HuH-7 (cell line): ENCODE measurements at regions not wholly inside any gene's neighbourhood (a gene's known extent, or its start where the extent isn't known, plus 50 kb on each side); places are given as distances from the start of the nearest gene placed in this dataset.
"Not testable (repeated sequence)": the region's sequence is repeated elsewhere in the genome, so short reads cannot be mapped to it uniquely, and the experiment has no call there.

ENCODE experiments used
- DNase-seq: peaks from one replicate; pipeline ENCODE4 v3.0.0; 2011; ENCODE audit warnings: low spot score

GRCh38 chr10:123318516-123318915, 164.3 kb downstream of the BUB3 start:
- no peak for DNase-seq

DNA sequence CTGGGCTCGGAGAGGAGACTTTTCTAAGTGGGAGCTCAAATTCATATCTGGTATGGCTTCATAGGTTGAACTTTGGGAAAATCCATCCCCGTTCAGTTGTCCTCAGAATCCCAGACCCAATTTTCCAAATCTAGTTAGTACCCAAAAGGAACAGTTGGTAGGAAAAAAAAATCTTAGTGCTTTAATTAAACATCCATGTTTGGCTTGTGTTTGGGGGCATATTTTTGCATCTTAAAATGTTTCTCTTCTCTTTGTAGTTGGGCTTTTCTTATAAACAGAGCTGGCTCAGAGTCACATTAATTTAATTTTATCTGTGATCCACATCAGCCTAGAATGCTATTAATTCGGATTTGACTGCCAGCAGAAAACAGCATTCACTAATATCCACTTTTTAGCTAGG, 165.9 kb downstream of the BUB3 start:
- DNase-seq: no peak

- DNase-seq: no peak
Observed at GRCh38 chr10:123323884-123324283, 169.7 kb downstream of the BUB3 start.

DNA sequence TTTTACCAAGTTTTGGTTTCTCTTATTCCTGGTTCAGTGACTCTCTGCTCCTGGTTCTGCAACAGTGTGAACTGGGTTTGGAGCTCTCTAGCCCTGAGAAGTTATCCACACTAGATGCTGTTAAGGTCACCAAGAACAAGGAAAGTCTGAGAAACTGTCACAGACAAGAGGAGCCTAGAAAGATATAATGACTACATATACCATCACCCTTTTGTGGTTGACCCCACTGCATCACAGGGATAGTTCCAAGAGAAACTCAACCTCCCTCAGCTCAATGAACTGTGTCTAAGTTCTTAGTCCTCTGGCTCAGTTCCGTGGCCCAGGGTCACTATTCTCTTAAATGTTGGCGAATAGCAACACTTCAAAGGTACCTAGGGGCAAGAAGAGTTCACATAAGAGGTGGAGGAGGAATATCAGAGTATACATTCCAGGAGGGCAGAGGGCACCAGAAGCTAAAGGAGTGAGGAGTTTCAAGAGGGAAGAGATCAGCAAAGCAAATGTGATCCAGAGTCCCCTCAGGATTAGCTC, 171.5 kb downstream of the BUB3 start:
- DNase-seq: no peak

GRCh38 chr10:123326674-123327073, 172.5 kb downstream of the BUB3 start:
- DNase-seq: no peak

GRCh38 chr10:123327450-123327849, 173.2 kb downstream of the BUB3 start:
- no peak for DNase-seq

- DNase-seq: no peak
Observed at GRCh38 chr10:123327896-123328295, 173.7 kb downstream of the BUB3 start.

DNA sequence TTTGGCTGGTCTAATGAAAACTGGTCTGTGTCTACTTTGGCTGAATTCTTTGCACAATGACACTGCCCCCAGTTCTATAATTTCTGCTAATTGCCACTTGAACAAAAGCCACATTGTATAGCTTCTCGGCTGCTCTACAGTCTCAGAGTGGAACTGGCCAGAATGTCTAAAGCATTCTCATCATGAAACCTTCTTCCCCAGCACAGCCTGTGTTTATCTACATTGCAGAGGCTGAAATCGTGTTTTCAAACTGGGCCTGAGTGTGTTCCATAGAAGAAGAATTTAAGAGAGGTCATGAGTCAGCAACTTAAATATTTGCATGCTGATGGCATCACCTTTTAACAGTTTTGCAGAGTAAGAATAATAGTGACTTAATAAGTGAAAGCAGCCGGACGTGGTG, 177.2 kb downstream of the BUB3 start:
- no peak for DNase-seq

GRCh38 chr10:123346581-123346980, 192.4 kb downstream of the BUB3 start:
- no peak for DNase-seq

GRCh38 chr10:123348691-123349572, 194.7 kb downstream of the BUB3 start:
- DNase-seq: no peak

DNA sequence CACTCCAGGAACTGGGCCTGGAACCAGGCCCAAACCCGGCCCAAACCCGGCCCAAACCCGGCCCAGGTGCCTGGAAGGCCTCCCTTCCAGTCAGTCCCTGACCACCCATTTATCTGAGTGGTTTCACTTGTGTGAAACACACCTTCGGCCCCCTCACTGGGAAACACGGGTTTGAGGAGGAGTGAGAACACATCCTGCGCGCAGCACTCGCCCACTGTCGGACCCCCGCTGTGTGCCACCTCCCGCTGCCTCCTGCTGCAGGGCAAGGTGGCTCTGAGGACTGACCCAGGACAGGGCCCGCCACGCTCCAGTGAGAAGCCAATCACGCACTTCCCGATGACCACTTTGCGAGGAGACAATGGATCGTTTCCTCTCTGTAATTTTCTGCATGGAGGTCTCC, 197.5 kb downstream of the BUB3 start:
- DNase-seq: no peak

DNA sequence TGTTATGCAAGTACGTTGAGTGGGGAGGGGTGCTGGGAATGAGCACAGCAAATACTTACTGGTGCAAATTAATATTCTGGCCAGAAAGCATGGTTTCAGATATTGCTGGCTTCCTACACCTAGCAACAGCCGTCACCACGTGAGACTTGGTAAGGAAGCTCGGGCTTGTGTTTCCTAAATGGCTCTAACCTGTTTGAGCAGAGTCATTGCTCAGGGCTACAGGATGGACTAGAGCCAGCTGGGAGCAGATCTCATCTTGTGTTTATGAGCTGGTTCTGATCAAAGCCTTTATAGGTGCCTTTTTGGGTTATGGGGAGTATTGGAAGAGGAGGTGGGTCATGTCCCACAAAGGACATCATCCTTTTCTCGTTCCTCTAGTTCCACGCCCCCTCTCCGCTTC, 200.3 kb downstream of the BUB3 start:
- no peak for DNase-seq

GRCh38 chr10:123355748-123356481, 201.7 kb downstream of the BUB3 start:
- DNase-seq: no peak

- DNase-seq: no peak
Observed at GRCh38 chr10:123356799-123357198, 202.6 kb downstream of the BUB3 start.

DNA sequence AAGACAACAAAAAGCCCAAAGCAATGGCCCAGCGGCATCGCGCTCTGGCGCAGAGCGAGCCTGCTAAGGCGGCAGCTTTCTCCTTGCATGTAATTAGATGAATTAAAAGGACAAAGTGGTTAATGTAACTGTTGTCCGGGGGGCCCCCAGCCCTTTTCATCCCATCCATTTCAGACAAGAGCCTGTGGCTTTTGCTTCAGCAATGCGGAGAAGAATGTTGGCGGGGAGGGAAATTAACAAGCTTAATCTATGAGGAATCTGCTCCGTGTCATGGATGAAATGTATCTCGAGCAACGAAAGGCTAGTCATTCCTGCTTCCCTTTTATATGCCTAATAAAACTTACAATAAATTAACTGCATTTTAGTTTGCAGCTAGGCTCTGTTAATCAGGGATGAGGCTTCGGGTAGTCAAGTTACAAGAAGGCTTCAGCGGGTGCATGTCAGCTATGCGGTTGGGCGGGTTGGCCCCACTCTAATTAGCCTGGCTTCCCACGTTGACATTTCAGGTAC, 203.3 kb downstream of the BUB3 start:
- DNase-seq: no peak

GRCh38 chr10:123359539-123359938, 205.3 kb downstream of the BUB3 start:
- no peak for DNase-seq

DNA sequence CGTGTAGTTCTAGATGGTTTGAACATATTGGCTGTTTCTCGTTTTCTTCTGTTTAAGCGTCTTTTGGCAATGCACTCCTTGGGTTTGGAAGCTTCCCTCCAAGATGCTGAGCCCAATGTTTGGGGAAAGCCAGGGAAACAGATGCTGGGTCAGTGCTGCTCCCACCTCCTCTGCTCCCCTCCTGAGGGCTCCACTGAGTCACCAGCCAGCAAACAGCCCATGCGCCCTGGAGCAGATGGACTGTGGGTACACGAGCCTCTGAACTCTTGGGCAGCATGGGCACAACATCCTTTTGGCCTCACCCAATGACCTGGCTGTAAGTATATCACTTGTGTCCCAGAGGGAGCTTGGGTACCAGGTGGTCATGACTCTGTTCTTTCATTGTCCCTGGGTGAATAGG, 207.6 kb downstream of the BUB3 start:
- DNase-seq: no peak

DNA sequence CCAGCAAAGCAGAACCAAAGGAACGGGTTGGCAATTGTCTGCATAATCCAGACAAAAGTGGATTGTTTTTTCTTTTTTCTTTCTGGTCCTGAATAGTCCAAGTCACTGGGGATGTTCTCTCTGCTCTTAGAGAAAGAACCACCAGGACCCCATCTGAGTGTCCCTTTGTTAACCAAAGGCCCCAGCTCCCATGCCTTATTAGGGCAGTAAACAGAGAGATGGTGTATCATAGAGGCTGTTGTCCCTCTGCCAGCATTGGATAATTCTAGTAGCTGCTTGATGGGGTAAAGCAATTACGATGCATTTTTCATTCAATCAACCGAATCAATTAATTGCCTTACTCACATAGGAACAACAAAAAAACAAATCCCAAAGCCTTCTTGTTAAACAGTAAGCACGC, 213.0 kb downstream of the BUB3 start:
- DNase-seq: no peak

GRCh38 chr10:123371626-123372025, 217.4 kb downstream of the BUB3 start:
- DNase-seq: not testable (repeated sequence)

DNA sequence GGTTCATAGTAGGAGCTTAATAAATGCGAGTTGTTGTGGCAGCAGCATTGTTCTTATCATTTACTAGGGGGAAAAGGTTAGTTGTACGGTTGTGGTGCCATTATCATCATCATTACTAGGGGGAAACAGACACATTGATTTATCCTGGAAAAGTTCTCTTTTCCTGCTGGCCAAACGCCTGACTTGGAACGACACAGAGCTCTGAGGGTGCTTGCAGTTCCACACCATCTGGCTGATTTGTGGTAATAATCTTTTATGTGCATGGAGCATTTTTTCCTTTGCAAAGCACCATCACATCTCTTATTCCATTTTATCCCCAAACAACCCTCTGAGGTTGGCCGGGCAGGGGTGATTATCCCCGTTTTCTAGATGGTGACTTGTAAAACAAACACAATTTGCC, 219.4 kb downstream of the BUB3 start:
- DNase-seq: no peak

DNA sequence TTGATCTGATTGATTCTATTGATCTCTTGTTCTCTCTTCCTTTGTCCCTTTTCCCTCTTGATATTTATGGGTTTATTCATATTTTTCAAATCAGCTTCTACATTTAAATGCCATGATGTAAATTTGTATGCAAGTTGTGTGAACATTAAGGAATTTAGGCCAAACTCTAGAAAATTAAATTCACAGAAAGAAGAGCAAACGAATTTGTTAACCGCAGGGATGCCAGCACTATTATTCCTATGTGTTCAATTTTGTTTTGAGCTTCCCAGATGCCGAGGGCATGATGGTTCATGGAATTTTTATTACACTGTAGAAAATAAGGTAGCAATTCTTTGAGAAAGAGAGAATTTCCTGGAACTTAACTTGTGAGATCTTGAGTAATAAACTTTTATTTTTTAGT, 220.9 kb downstream of the BUB3 start:
- no peak for DNase-seq

- no peak for DNase-seq
Observed at GRCh38 chr10:123375738-123376137, 221.5 kb downstream of the BUB3 start.

DNA sequence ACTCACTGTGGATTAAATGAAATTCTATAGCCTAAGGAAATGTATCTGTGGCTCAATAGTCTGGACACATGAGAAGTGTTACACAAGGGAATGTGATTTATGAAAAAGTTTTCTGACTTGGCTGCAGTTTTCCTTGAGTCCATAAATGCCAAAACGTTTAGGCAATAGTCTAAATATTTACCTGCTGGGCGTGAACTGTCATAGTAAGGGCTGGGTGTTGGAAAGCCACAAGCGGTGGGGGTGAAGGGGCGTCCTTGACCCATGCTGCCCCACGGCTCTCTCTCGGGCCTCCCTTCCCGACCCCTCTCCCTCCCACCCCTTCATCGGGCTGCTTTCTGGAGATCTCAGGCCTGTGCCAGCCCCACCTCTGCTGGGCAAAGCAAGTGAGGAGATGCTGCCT, 223.7 kb downstream of the BUB3 start:
- DNase-seq: peak; percentile 23
